KOPT-K1 (cell line): ENCODE measurements at regions not wholly inside any gene's neighbourhood (a gene's known extent, or its start where the extent isn't known, plus 50 kb on each side); places are given as distances from the start of the nearest gene placed in this dataset.

Experiments
- H3K27ac ChIP-seq: fragments of 200-600 bp; sonication (generic); 2 replicates; pipeline ENCODE4 v1.5.1; 2016; ENCODE audit warnings: antibody characterized with exemption, mild to moderate bottlenecking, low read depth, low read length; ENCODE audit not compliant: poor library complexity, severe bottlenecking
- H3K36me3 ChIP-seq: fragments of 200-600 bp; sonication (generic); 2 replicates; pipeline ENCODE4 v1.5.1; 2017; ENCODE audit warnings: antibody characterized with exemption, mild to moderate bottlenecking, low read length, moderate library complexity; ENCODE audit not compliant: insufficient read depth
- H3K9me3 ChIP-seq: fragments of 200-600 bp; sonication (generic); 2 replicates; pipeline ENCODE4 v1.5.1; 2017; ENCODE audit warnings: antibody characterized with exemption, low read length, mild to moderate bottlenecking; ENCODE audit not compliant: insufficient read depth, poor library complexity, severe bottlenecking

DNA sequence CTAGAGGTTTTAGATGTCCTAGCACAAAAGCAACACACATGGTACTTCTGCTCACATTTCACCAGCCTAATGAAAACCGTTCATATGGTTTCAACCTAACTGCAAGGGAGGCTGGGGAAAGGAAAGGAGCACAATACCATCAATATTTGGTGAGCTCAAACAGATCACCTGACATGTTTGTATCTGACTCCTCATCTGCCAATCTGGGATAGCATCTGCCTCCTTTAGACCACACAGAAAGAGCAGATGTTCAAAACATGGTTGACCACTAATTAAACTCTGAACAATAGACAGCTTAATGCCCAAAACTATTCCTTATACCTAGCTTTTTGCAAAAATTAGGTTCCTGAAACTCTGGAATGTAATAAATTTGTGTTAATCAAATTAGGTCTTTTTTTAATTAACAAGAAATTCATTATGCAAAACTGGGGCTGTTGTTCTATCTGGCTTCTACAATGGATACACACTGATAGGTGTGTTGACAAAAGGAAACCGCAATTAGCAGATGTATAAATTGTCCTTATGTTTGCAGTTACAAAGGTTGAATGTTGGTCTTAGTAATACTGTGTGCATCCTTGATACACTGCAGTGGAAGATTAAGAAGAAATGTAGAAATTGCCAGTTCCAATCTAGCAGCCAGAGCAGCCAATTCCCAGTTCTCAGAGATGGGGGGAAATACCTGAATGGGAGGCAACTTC lies 89.3 kb downstream of the DUSP6 start:
- H3K36me3 ChIP-seq: no peaks in the 10 kb centered on the region
- no peak overlapping the region for H3K27ac ChIP-seq

GRCh38 chr12:89261982-89262381 lies 90.3 kb downstream of the DUSP6 start:
- H3K36me3 ChIP-seq: no peaks in the 10 kb centered on the region
- H3K9me3 ChIP-seq: peaks cover 8% of the 10 kb centered on the region
- no peak overlapping the region for H3K27ac ChIP-seq

More for the DNA sequence above, 89.3 kb downstream of the DUSP6 start:
- H3K9me3 ChIP-seq: peaks cover 6% of the 10 kb centered on the region

DNA sequence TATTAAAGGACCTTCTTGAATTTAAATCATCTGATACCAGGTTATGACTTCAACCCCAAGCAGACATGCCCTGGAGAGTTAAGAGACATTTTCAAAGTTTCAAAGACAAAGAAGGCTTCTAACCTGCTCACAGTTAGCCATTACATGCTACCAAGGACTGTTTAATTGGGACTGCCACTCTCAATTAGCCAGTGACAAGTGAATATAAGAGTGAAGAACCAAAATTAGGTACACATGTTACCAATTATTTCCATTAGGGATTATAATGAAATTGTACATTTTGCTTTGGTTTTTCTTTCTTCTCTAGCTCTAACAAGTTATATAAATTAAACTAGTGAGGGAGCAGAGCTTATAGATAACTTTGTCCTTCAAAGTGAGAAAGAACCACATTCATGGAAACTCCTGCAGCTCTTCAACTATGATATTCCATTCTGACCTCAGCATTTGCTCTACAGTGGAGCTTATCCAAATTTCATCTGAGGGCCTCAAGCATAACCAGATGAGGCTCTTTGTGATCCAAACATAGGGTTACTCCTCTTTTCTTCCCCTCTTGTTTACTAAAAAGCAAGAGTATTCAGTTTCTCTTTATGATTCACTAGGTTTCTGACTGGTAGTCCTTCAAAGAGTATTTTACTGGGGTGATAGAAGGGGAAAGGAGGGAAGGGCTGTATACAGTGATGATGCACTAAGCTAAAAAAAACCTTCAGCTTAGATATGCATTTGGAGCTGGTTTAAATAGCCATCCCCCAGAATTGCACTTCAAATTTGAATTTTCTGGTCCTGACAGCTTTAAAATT lies 91.3 kb downstream of the DUSP6 start:
- Histone ChIP-seq H3K9me3 (peaks cover 8% of the 10 kb centered on the region), H3K27ac (no peak overlapping the region), H3K36me3 (no peaks in the 10 kb centered on the region)

DNA sequence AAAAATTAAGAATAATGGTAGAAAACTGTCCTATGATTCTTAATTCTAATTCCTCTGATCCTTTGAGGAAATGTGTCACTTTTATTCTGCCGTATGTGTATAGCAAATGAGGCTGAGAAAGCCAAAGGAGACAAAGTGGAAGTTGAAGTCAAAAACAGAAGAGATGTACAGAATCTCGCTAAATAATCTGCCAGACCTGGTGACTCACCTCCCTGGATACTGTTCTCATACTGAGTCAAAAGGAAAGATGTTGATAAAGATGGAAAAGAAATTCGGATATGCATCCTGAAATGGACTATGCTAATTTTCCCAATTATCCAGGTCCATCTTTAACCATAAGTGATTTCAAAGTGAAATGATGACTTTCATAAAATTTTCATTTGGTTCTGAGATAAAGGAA lies 92.5 kb downstream of the DUSP6 start:
- no peaks in the 10 kb centered on the region for H3K36me3 ChIP-seq
- peaks cover 8% of the 10 kb centered on the region for H3K9me3 ChIP-seq
- no peak overlapping the region for H3K27ac ChIP-seq

DNA sequence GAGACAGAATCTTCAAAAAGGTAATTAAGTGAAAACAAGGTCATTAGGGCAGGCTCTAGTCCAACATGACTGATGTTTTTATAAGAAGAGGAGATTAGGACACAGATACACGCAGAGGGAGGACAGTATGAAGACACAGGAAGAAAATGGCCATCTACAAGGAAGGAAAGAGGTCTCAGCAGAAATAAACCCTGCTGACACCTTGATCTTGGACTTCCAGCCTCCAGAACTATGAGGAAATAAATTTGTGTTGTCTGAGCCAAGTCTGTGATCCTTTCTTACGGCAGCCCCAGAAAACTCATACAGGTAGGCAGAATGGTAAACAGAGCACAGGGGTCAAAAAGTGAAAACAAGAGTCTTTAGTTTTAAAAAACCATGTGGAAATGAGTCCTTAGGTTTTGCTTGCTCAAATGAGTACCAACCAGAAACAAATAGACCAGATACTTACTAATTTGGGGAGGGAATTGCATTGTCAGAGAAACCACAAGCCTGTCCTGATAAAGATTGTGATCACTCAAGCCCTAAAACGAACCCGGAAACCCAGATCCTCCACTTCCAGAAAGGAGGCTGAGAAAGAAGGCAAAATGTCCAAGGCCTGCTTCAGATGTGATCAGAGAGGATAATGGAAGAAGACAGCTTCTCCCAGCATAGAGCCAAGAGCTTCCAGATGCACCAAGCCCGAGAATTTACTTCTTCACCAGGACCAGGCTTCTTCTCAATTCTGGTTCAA lies 93.9 kb downstream of the DUSP6 start:
- H3K27ac ChIP-seq: no peak overlapping the region
- no peaks in the 10 kb centered on the region for H3K36me3 ChIP-seq
- peaks cover 14% of the 10 kb centered on the region for H3K9me3 ChIP-seq

- Histone ChIP-seq H3K27ac (no peak overlapping the region), H3K36me3 (no peaks in the 10 kb centered on the region), H3K9me3 (peaks cover 14% of the 10 kb centered on the region)
Measured at GRCh38 chr12:89257340-89257739, 95.0 kb downstream of the DUSP6 start.

- peaks cover 14% of the 10 kb centered on the region for H3K9me3 ChIP-seq
- H3K36me3 ChIP-seq: no peaks in the 10 kb centered on the region
- no peak overlapping the region for H3K27ac ChIP-seq
Measured at GRCh38 chr12:89256060-89256459, 96.2 kb downstream of the DUSP6 start.

DNA sequence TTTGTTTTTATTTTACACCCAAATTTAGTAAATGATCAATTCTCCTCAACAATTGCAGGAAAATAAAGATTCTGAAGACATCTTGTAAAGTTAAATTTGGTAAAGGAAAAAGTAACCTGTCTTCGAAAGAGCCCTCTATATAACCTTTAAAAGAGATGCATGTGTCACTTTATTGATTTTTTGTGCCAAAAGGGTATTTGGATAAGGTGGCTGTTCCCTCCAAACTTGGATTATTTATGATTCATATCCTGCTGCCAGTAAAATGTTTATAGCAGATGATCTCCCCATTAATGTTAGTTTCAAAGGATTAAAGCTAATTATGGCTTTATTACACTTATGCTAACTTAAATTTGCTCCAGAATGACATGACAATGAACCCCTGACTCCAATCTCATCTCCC lies 98.8 kb downstream of the DUSP6 start:
- H3K9me3 ChIP-seq: peaks cover 13% of the 10 kb centered on the region
- H3K36me3 ChIP-seq: no peaks in the 10 kb centered on the region
- no peak overlapping the region for H3K27ac ChIP-seq

- no peaks in the 10 kb centered on the region for H3K36me3 ChIP-seq
- H3K9me3 ChIP-seq: peaks cover 5% of the 10 kb centered on the region
- H3K27ac ChIP-seq: peak overlapping the region; percentile 32
Measured at GRCh38 chr12:89252284-89252683, 100.0 kb downstream of the DUSP6 start.

- H3K27ac ChIP-seq: peak overlapping the region; percentile 32
- no peaks in the 10 kb centered on the region for H3K36me3 ChIP-seq
- peaks cover 5% of the 10 kb centered on the region for H3K9me3 ChIP-seq
Measured at GRCh38 chr12:89251342-89252271, 100.7 kb downstream of the DUSP6 start.

DNA sequence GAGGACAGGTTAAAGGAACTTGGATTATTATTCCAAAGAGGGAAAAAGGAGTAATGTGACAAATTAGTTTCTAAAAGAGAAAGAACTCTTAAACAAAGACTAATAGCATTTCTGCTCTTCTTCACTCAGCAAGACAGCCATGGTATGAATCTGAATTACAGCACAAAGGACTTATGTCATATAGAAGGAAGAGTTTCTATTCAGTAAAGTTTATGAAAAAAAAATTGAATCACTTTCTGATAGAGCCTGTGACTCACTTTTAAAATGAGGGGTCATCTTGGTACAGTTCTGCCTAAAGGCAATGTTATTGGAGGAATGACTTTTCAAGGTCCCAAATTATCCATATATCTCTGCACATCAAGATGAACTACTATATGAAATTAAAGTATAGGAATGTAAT lies 101.7 kb downstream of the DUSP6 start:
- Histone ChIP-seq H3K27ac (no peak overlapping the region), H3K9me3 (peaks cover 5% of the 10 kb centered on the region), H3K36me3 (no peaks in the 10 kb centered on the region)

DNA sequence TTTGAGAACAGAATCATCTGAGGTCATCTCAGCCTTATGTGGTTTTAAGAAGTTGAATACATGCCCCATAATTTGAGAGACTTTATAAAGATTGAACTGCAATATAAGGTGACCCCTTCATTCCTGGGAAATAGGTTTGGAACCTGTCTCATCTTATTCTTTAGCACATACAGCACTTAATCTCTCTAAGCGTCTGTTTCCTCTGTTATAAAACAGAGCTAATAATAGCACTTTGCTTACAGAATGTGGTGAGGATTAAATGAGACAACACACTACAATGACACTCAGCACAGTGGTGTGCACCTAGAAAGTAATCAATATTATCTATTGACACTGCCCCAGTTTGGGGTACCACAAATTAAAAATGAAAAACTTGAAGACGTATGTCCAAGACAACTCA lies 102.1 kb downstream of the DUSP6 start:
- H3K27ac ChIP-seq: no peak overlapping the region
- no peaks in the 10 kb centered on the region for H3K36me3 ChIP-seq
- peaks cover 5% of the 10 kb centered on the region for H3K9me3 ChIP-seq

- Histone ChIP-seq H3K27ac (no peak overlapping the region), H3K36me3 (no peaks in the 10 kb centered on the region), H3K9me3 (no peaks in the 10 kb centered on the region)
Measured at GRCh38 chr12:89247967-89248366, 104.3 kb downstream of the DUSP6 start.

GRCh38 chr12:89247541-89247942 lies 104.8 kb downstream of the DUSP6 start:
- Histone ChIP-seq H3K36me3 (no peaks in the 10 kb centered on the region), H3K27ac (no peak overlapping the region), H3K9me3 (no peaks in the 10 kb centered on the region)
